Activated T-cell treated with anti-CD3 and anti-CD28 coated beads, Interleukin-2, amount 50 U/mL, for 24 hours (primary cell): ENCODE measurements at regions not wholly inside any gene's neighbourhood (a gene's known extent, or its start where the extent isn't known, plus 50 kb on each side); places are given as distances from the start of the nearest gene placed in this dataset.

Experiments used
- DNase-seq: peaks from one replicate; pipeline ENCODE4 v3.0.0-alpha.2; 2020
- H3K27ac Mint-ChIP-seq: 2 replicates; pipeline ENCODE4 v1.8.0; 2020; ENCODE audit warnings: mild to moderate bottlenecking, mixed read lengths
- H3K27me3 Mint-ChIP-seq: 2 replicates; pipeline ENCODE4 v1.8.0; 2020; ENCODE audit warnings: mixed read lengths
- H3K36me3 Mint-ChIP-seq: 2 replicates; pipeline ENCODE4 v1.8.0; 2020; ENCODE audit warnings: low read depth, mixed read lengths
- H3K4me1 Mint-ChIP-seq: 2 replicates; pipeline ENCODE4 v1.8.0; 2020; ENCODE audit warnings: low read depth, mixed read lengths
- H3K4me3 Mint-ChIP-seq: 2 replicates; pipeline ENCODE4 v1.8.0; 2020; ENCODE audit warnings: mild to moderate bottlenecking, moderate library complexity, mixed read lengths
- H3K9me3 Mint-ChIP-seq: 2 replicates; pipeline ENCODE4 v1.8.0; 2020; ENCODE audit warnings: mixed read lengths

- no peak for DNase-seq
- Mint-ChIP-seq H3K27ac (no peak overlapping the region), H3K36me3 (no peaks in the 10 kb centered on the region), H3K4me1 (peaks cover 8% of the 10 kb centered on the region), H3K4me3 (no peak overlapping the region), H3K27me3 (no peaks in the 10 kb centered on the region), H3K9me3 (no peaks in the 10 kb centered on the region)
These were observed 309.6 kb upstream of the PRKCQ start for GRCh38 chr10:6889718-6890117.

GRCh38 chr10:6888434-6888833 lies 308.4 kb upstream of the PRKCQ start:
- Mint-ChIP-seq H3K4me3 (no peak overlapping the region), H3K4me1 (peaks cover 9% of the 10 kb centered on the region), H3K27me3 (no peaks in the 10 kb centered on the region), H3K27ac (no peak overlapping the region), H3K36me3 (no peaks in the 10 kb centered on the region), H3K9me3 (no peaks in the 10 kb centered on the region)
- no peak for DNase-seq

- Mint-ChIP-seq H3K27me3 (peaks cover 7% of the 10 kb centered on the region), H3K27ac (no peak overlapping the region), H3K9me3 (no peaks in the 10 kb centered on the region), H3K4me3 (no peak overlapping the region), H3K36me3 (no peaks in the 10 kb centered on the region), H3K4me1 (peaks cover 9% of the 10 kb centered on the region)
- DNase-seq: no peak
These were observed 305.2 kb upstream of the PRKCQ start for GRCh38 chr10:6885284-6885683.

GRCh38 chr10:6881987-6882386 lies 301.9 kb upstream of the PRKCQ start:
- H3K4me3 Mint-ChIP-seq: no peak overlapping the region
- H3K36me3 Mint-ChIP-seq: no peaks in the 10 kb centered on the region
- H3K9me3 Mint-ChIP-seq: no peaks in the 10 kb centered on the region
- DNase-seq: no peak
- no peak overlapping the region for H3K27ac Mint-ChIP-seq
- H3K4me1 Mint-ChIP-seq: peaks cover 9% of the 10 kb centered on the region
- peaks cover 21% of the 10 kb centered on the region for H3K27me3 Mint-ChIP-seq

- Mint-ChIP-seq H3K4me1 (no peaks in the 10 kb centered on the region), H3K27me3 (peaks cover 44% of the 10 kb centered on the region)
These were observed 297.8 kb upstream of the PRKCQ start for GRCh38 chr10:6877722-6878392.

GRCh38 chr10:6877336-6877721 lies 297.3 kb upstream of the PRKCQ start:
- no peak for DNase-seq
- H3K27ac Mint-ChIP-seq: no peak overlapping the region

More at GRCh38 chr10:6877722-6878392, 297.8 kb upstream of the PRKCQ start:
- Mint-ChIP-seq H3K9me3 (no peaks in the 10 kb centered on the region), H3K36me3 (no peaks in the 10 kb centered on the region), H3K27ac (no peak overlapping the region), H3K4me3 (no peak overlapping the region)
- DNase-seq: no peak

GRCh38 chr10:6875269-6875865 lies 295.3 kb upstream of the PRKCQ start:
- Mint-ChIP-seq H3K4me1 (no peaks in the 10 kb centered on the region), H3K27me3 (peaks cover 46% of the 10 kb centered on the region)

More at GRCh38 chr10:6877336-6877721, 297.3 kb upstream of the PRKCQ start:
- H3K4me3 Mint-ChIP-seq: no peak overlapping the region
- peaks cover 44% of the 10 kb centered on the region for H3K27me3 Mint-ChIP-seq
- H3K9me3 Mint-ChIP-seq: no peaks in the 10 kb centered on the region
- H3K4me1 Mint-ChIP-seq: no peaks in the 10 kb centered on the region
- H3K36me3 Mint-ChIP-seq: no peaks in the 10 kb centered on the region

GRCh38 chr10:6871128-6871527 lies 291.1 kb upstream of the PRKCQ start:
- Mint-ChIP-seq H3K4me3 (no peak overlapping the region), H3K4me1 (no peaks in the 10 kb centered on the region), H3K27me3 (peaks cover 29% of the 10 kb centered on the region), H3K27ac (no peak overlapping the region), H3K36me3 (no peaks in the 10 kb centered on the region), H3K9me3 (no peaks in the 10 kb centered on the region)
- no peak for DNase-seq

More at GRCh38 chr10:6875269-6875865, 295.3 kb upstream of the PRKCQ start:
- H3K27ac Mint-ChIP-seq: no peak overlapping the region
- no peak for DNase-seq
- H3K36me3 Mint-ChIP-seq: no peaks in the 10 kb centered on the region
- H3K9me3 Mint-ChIP-seq: no peaks in the 10 kb centered on the region
- H3K4me3 Mint-ChIP-seq: no peak overlapping the region

GRCh38 chr10:6868036-6868725 lies 288.1 kb upstream of the PRKCQ start:
- H3K36me3 Mint-ChIP-seq: no peaks in the 10 kb centered on the region
- H3K9me3 Mint-ChIP-seq: no peaks in the 10 kb centered on the region
- H3K4me1 Mint-ChIP-seq: no peaks in the 10 kb centered on the region
- no peak overlapping the region for H3K4me3 Mint-ChIP-seq
- H3K27me3 Mint-ChIP-seq: peaks cover 27% of the 10 kb centered on the region
- H3K27ac Mint-ChIP-seq: no peak overlapping the region
- DNase-seq: no peak

- no peaks in the 10 kb centered on the region for H3K9me3 Mint-ChIP-seq
- H3K4me1 Mint-ChIP-seq: no peaks in the 10 kb centered on the region
- peaks cover 26% of the 10 kb centered on the region for H3K27me3 Mint-ChIP-seq
- no peak for DNase-seq
- no peak overlapping the region for H3K27ac Mint-ChIP-seq
- no peaks in the 10 kb centered on the region for H3K36me3 Mint-ChIP-seq
- H3K4me3 Mint-ChIP-seq: no peak overlapping the region
These were observed 286.7 kb upstream of the PRKCQ start for GRCh38 chr10:6866757-6867156.

- Mint-ChIP-seq H3K27me3 (peaks cover 21% of the 10 kb centered on the region), H3K4me3 (no peak overlapping the region), H3K9me3 (no peaks in the 10 kb centered on the region)
These were observed 284.1 kb upstream of the PRKCQ start for GRCh38 chr10:6864142-6864541.

GRCh38 chr10:6863381-6863780 lies 283.3 kb upstream of the PRKCQ start:
- no peaks in the 10 kb centered on the region for H3K36me3 Mint-ChIP-seq
- DNase-seq: no peak
- H3K4me3 Mint-ChIP-seq: no peak overlapping the region
- no peaks in the 10 kb centered on the region for H3K9me3 Mint-ChIP-seq
- H3K4me1 Mint-ChIP-seq: no peaks in the 10 kb centered on the region
- H3K27ac Mint-ChIP-seq: no peak overlapping the region
- peaks cover 26% of the 10 kb centered on the region for H3K27me3 Mint-ChIP-seq

More at GRCh38 chr10:6864142-6864541, 284.1 kb upstream of the PRKCQ start:
- no peaks in the 10 kb centered on the region for H3K4me1 Mint-ChIP-seq
- no peaks in the 10 kb centered on the region for H3K36me3 Mint-ChIP-seq
- no peak overlapping the region for H3K27ac Mint-ChIP-seq
- no peak for DNase-seq

- no peak overlapping the region for H3K27ac Mint-ChIP-seq
- no peaks in the 10 kb centered on the region for H3K9me3 Mint-ChIP-seq
- no peaks in the 10 kb centered on the region for H3K4me1 Mint-ChIP-seq
- no peak for DNase-seq
- peaks cover 20% of the 10 kb centered on the region for H3K27me3 Mint-ChIP-seq
- H3K36me3 Mint-ChIP-seq: no peaks in the 10 kb centered on the region
- no peak overlapping the region for H3K4me3 Mint-ChIP-seq
These were observed 270.4 kb upstream of the PRKCQ start for GRCh38 chr10:6850452-6850851.

- Mint-ChIP-seq H3K27ac (no peak overlapping the region), H3K9me3 (no peaks in the 10 kb centered on the region), H3K4me3 (no peak overlapping the region), H3K4me1 (peaks cover 1% of the 10 kb centered on the region), H3K36me3 (no peaks in the 10 kb centered on the region), H3K27me3 (peaks cover 17% of the 10 kb centered on the region)
- no peak for DNase-seq
These were observed 267.5 kb upstream of the PRKCQ start for GRCh38 chr10:6847561-6847960.
